GM18868 (cell line): ENCODE measurements at regions not wholly inside any gene's neighbourhood (a gene's known extent, or its start where the extent isn't known, plus 50 kb on each side); places are given as distances from the start of the nearest gene placed in this dataset.

Experiments
- ATAC-seq: cut with Tn5 transposase; IDR thresholded peaks from one replicate; pipeline ENCODE4 v1.9.1; 2021; ENCODE audit warnings: mild to moderate bottlenecking, moderate library complexity; ENCODE audit not compliant: unreplicated experiment

- no peak for ATAC-seq
Observed at GRCh38 chrX:103158317-103158621, 56.6 kb upstream of the BEX4 start.

- ATAC-seq: peak; percentile 61
Observed at GRCh38 chrX:103157496-103158316, 57.2 kb upstream of the BEX4 start.

GRCh38 chrX:103155201-103155600 lies 59.7 kb upstream of the BEX4 start:
- no peak for ATAC-seq

GRCh38 chrX:103153661-103154060 lies 60.7 kb upstream of the NXF3 start:
- ATAC-seq: no peak

GRCh38 chrX:103151799-103152198 lies 58.9 kb upstream of the NXF3 start:
- no peak for ATAC-seq

GRCh38 chrX:103149652-103150051 lies 56.7 kb upstream of the NXF3 start:
- no peak for ATAC-seq

GRCh38 chrX:103148075-103148474 lies 55.1 kb upstream of the NXF3 start:
- no peak for ATAC-seq
